Fibroblast of skin of right biceps (primary cell): ENCODE measurements at regions not wholly inside any gene's neighbourhood (a gene's known extent, or its start where the extent isn't known, plus 50 kb on each side); places are given as distances from the start of the nearest gene placed in this dataset.
"Not testable (repeated sequence)": the region's sequence is repeated elsewhere in the genome, so short reads cannot be mapped to it uniquely, and the experiment has no call there.

Experiments used
- DNase-seq: peaks from one replicate; pipeline ENCODE4 v3.0.0-alpha.2; 2013

- DNase-seq = peak; percentile 47
Observed at GRCh38 chr5:118551031-118551430, 437.3 kb downstream of the DTWD2 start.

- peak; percentile 96 for DNase-seq
Observed at GRCh38 chr5:118548761-118549720, 439.3 kb downstream of the DTWD2 start.

GRCh38 chr5:118545470-118545869 lies 442.9 kb downstream of the DTWD2 start:
- DNase-seq = no peak

GRCh38 chr5:118544887-118545449 lies 443.4 kb downstream of the DTWD2 start:
- DNase-seq = peak; percentile 40

GRCh38 chr5:118533923-118534322 lies 454.4 kb downstream of the DTWD2 start:
- no peak for DNase-seq

- DNase-seq = peak; percentile 31
Observed at GRCh38 chr5:118533156-118533555, 455.2 kb downstream of the DTWD2 start.

GRCh38 chr5:118531276-118531675 lies 457.1 kb downstream of the DTWD2 start:
- no peak for DNase-seq

- no peak for DNase-seq
Observed at GRCh38 chr5:118529361-118530144, 458.8 kb downstream of the DTWD2 start.

GRCh38 chr5:118522626-118523025 lies 465.7 kb downstream of the DTWD2 start:
- DNase-seq = peak; percentile 56

- DNase-seq = no peak
Observed at GRCh38 chr5:118520771-118521415, 467.5 kb downstream of the DTWD2 start.

- DNase-seq = no peak
Observed at GRCh38 chr5:118519466-118519865, 468.9 kb downstream of the DTWD2 start.

GRCh38 chr5:118518720-118519119 lies 469.6 kb downstream of the DTWD2 start:
- no peak for DNase-seq

GRCh38 chr5:118511846-118512245 lies 476.5 kb downstream of the DTWD2 start:
- DNase-seq = no peak

GRCh38 chr5:118506217-118506852 lies 482.0 kb downstream of the DTWD2 start:
- DNase-seq = no peak

- DNase-seq = not testable (repeated sequence)
Observed at GRCh38 chr5:118502232-118502631, 486.1 kb downstream of the DTWD2 start.

GRCh38 chr5:118491351-118491750 lies 497.0 kb downstream of the DTWD2 start:
- DNase-seq = no peak

GRCh38 chr5:118486647-118487225 lies 501.6 kb downstream of the DTWD2 start:
- no peak for DNase-seq

GRCh38 chr5:118479285-118479684 lies 509.1 kb downstream of the DTWD2 start:
- no peak for DNase-seq

- no peak for DNase-seq
Observed at GRCh38 chr5:118478852-118479251, 509.5 kb downstream of the DTWD2 start.

- no peak for DNase-seq
Observed at GRCh38 chr5:118468085-118468484, 520.3 kb downstream of the DTWD2 start.

GRCh38 chr5:118467103-118467502 lies 521.2 kb downstream of the DTWD2 start:
- DNase-seq = peak; percentile 33

GRCh38 chr5:118466418-118466817 lies 521.9 kb downstream of the DTWD2 start:
- DNase-seq = peak; percentile 27
